Endothelial cell of umbilical vein (primary cell): ENCODE measurements at regions not wholly inside any gene's neighbourhood (a gene's known extent, or its start where the extent isn't known, plus 50 kb on each side); places are given as distances from the start of the nearest gene placed in this dataset.
"Not testable (repeated sequence)": the region's sequence is repeated elsewhere in the genome, so short reads cannot be mapped to it uniquely, and the experiment has no call there.

ENCODE experiments used
- POLR2A ChIP-seq: IDR thresholded peaks from 2 replicates; pipeline ENCODE4 v1.6.1; 2012; ENCODE audit warnings: low read depth, mild to moderate bottlenecking, control low read depth, low read length
- POLR2AphosphoS5 ChIP-seq: IDR thresholded peaks from 2 replicates; pipeline ENCODE4 v1.6.1; 2012; ENCODE audit warnings: low read depth, mild to moderate bottlenecking, control low read depth, low read length, moderate library complexity; ENCODE audit not compliant: insufficient read depth
- TF ChIP-seq, protein P1 (sequence below), 2 donors: IDR thresholded peaks; 1 replicate in 1 of 2; 2 replicates in 1 of 2; pipeline ENCODE4 v1.5.1; 2011; ENCODE audit warnings: low read length in 2 of 2, mild to moderate bottlenecking in 2 of 2, moderate library complexity in 2 of 2, control low read depth in 1 of 2, inconsistent platforms in 1 of 2, low read depth in 1 of 2; ENCODE audit not compliant: insufficient read depth in 1 of 2; ENCODE audit errors: extremely low read depth in 1 of 2
- TF ChIP-seq, protein P2 (sequence below): IDR thresholded peaks from 2 replicates; pipeline ENCODE4 v1.6.1; 2011; ENCODE audit not compliant: insufficient read depth, insufficient read length

- not testable (repeated sequence) for TF ChIP-seq POLR2A, POLR2AphosphoS5
- TF ChIP-seq, protein P1, sequence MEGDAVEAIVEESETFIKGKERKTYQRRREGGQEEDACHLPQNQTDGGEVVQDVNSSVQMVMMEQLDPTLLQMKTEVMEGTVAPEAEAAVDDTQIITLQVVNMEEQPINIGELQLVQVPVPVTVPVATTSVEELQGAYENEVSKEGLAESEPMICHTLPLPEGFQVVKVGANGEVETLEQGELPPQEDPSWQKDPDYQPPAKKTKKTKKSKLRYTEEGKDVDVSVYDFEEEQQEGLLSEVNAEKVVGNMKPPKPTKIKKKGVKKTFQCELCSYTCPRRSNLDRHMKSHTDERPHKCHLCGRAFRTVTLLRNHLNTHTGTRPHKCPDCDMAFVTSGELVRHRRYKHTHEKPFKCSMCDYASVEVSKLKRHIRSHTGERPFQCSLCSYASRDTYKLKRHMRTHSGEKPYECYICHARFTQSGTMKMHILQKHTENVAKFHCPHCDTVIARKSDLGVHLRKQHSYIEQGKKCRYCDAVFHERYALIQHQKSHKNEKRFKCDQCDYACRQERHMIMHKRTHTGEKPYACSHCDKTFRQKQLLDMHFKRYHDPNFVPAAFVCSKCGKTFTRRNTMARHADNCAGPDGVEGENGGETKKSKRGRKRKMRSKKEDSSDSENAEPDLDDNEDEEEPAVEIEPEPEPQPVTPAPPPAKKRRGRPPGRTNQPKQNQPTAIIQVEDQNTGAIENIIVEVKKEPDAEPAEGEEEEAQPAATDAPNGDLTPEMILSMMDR (IDR thresholded peaks at IDR 0.05; ENCODE audit: extremely low read depth in 1 of 2, insufficient read depth in 1 of 2, low read depth in 1 of 2, low read length in 2 of 2), result not testable (repeated sequence)
- TF ChIP-seq, protein P2, sequence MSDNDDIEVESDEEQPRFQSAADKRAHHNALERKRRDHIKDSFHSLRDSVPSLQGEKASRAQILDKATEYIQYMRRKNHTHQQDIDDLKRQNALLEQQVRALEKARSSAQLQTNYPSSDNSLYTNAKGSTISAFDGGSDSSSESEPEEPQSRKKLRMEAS, result not testable (repeated sequence)
These were observed 138.3 kb upstream of the THUMPD2 start for GRCh38 chr2:39917371-39917770.
